ENCODE measurements at regions not wholly inside any gene's neighbourhood (a gene's known extent, or its start where the extent isn't known, plus 50 kb on each side); places are given as distances from the start of the nearest gene placed in this dataset.

DNA sequence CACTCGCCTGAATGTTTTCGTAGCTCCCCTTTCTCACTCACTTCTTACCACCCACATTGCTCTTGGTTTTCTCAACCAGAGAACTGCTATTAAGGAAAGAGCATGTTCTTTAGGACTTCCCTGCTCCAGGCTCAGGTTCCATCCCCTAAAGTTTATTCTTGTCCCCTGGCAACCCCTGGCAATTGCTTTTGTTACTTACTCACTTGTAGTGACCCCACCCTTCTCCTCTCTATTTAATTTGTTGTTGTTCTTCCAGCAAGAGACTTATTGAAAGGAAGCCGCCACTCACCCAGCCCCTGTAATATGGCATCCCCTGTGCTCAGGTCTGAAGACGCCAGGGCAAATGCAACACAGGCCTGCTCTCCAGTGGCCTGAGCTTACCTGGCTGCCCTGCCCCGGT lies 233.7 kb upstream of the SOX21 start:
- Histone ChIP-seq H3K36me3 (no peaks in the 10 kb centered on the region), H3K9me3 (ENCODE audit: low read depth) (no peaks in the 10 kb centered on the region), H3K27ac (no peak overlapping the region), H3K4me3 (no peak overlapping the region), H3K4me1 (ENCODE audit: low read depth) (no peaks in the 10 kb centered on the region), H3K27me3 (no peaks in the 10 kb centered on the region)
- DNase-seq (ENCODE audit: low read depth in 1 of 2, low spot score in 1 of 2): no peak
- TF ChIP-seq, protein P1, sequence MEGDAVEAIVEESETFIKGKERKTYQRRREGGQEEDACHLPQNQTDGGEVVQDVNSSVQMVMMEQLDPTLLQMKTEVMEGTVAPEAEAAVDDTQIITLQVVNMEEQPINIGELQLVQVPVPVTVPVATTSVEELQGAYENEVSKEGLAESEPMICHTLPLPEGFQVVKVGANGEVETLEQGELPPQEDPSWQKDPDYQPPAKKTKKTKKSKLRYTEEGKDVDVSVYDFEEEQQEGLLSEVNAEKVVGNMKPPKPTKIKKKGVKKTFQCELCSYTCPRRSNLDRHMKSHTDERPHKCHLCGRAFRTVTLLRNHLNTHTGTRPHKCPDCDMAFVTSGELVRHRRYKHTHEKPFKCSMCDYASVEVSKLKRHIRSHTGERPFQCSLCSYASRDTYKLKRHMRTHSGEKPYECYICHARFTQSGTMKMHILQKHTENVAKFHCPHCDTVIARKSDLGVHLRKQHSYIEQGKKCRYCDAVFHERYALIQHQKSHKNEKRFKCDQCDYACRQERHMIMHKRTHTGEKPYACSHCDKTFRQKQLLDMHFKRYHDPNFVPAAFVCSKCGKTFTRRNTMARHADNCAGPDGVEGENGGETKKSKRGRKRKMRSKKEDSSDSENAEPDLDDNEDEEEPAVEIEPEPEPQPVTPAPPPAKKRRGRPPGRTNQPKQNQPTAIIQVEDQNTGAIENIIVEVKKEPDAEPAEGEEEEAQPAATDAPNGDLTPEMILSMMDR (IDR thresholded peaks at IDR 0.05; ENCODE audit: low read depth, low read length): no peak

DNA sequence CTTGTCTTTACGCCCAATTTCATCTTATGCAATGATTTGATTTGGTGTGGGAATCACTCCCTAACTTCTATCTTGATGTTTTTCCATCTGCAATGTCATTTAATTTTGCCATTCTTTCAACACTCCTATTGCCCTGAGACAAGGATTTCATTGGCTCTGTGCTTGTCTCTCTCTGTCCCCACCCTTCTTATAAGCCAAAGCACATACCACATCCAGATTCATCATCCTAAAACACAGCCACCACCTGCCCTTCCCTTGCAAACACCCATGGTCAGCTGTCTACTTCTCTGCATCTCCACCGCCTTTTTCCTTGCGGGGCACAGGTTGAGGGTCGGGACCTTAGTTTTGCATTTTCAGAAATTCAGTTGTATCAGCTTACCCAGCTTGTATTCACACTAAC lies 225.8 kb upstream of the SOX21 start:
- no peak overlapping the region for H3K4me3 ChIP-seq
- no peak for DNase-seq (ENCODE audit: low read depth in 1 of 2, low spot score in 1 of 2)
- H3K9me3 ChIP-seq (ENCODE audit: low read depth): no peaks in the 10 kb centered on the region
- no peaks in the 10 kb centered on the region for H3K4me1 ChIP-seq (ENCODE audit: low read depth)
- no peak overlapping the region for H3K27ac ChIP-seq
- H3K36me3 ChIP-seq: no peaks in the 10 kb centered on the region
- TF ChIP-seq, protein P1 (IDR thresholded peaks at IDR 0.05; ENCODE audit: low read depth, low read length): no peak
- no peaks in the 10 kb centered on the region for H3K27me3 ChIP-seq

DNA sequence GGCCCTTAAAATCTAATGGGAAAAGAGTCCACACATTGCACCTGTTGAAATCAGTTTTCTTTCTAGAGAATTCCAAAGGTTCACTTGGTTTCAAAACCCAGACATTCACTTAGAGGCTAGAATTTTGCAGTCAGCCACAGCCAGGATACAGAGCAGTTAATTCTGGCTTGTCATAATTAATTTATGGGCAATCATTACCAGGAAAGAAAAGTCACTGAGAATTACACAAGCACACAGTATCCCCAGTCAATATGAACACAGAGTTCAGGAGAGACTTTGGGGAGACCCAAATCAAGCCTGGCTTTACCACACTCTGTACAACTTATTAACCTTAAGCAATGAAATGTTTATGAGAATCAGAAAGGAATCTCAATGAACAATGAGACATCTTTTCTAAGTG lies 224.3 kb upstream of the SOX21 start:
- Histone ChIP-seq H3K36me3 (no peaks in the 10 kb centered on the region), H3K27ac (no peak overlapping the region), H3K9me3 (ENCODE audit: low read depth) (no peaks in the 10 kb centered on the region), H3K27me3 (no peaks in the 10 kb centered on the region), H3K4me1 (ENCODE audit: low read depth) (no peaks in the 10 kb centered on the region), H3K4me3 (no peak overlapping the region)
- TF ChIP-seq, protein P1 (IDR thresholded peaks at IDR 0.05; ENCODE audit: low read depth, low read length): no peak
- DNase-seq (ENCODE audit: low read depth in 1 of 2, low spot score in 1 of 2): no peak

DNA sequence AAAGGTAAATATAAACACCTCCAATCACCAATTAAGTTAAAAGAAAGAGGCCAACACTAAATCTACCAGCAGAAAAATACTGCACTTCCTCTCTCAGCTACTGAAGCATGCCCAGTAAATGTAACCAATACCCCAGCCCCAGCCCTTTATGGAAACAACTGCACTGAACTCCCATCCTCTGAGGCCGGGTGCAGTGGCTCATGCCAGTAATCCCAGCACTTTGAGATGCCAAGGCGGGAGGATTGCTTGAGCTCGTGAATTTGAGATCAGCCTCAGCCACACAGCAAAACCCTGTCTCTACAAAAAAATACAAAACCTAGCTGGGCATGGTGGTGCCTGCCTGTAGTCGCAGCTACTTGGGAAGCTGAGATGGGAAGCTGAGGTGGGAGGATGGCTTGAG lies 221.6 kb upstream of the SOX21 start:
- H3K4me3 ChIP-seq: no peak overlapping the region
- no peaks in the 10 kb centered on the region for H3K36me3 ChIP-seq
- no peaks in the 10 kb centered on the region for H3K9me3 ChIP-seq (ENCODE audit: low read depth)
- H3K27me3 ChIP-seq: no peaks in the 10 kb centered on the region
- TF ChIP-seq, protein P1 (IDR thresholded peaks at IDR 0.05; ENCODE audit: low read depth, low read length): no peak
- no peaks in the 10 kb centered on the region for H3K4me1 ChIP-seq (ENCODE audit: low read depth)
- DNase-seq (ENCODE audit: low read depth in 1 of 2, low spot score in 1 of 2): no peak
- H3K27ac ChIP-seq: no peak overlapping the region

DNA sequence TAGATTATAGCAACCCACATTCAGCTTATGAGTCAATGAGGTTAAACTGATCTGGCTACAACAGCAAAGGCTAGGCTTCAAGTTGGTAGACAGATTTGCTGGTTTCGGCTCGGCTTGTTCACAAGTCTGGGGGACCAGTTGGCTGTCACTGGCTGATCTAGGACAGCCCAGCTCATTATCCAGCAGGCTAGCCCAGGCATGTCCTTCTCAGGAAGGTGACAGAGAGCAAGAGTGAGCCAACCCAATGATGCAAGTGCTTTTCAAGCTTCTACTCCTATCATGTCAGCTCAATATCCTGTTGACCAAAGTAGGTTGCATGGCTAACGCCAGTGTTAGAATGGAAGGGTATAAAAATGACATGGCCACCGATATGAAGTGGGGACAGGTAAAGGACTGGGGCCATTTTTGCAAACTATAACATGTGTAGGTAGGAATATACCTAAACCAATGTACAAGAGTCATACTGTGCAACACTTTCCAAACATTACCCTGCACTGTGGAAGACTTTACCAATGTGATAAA lies 220.9 kb upstream of the SOX21 start:
- DNase-seq (ENCODE audit: low read depth in 1 of 2, low spot score in 1 of 2): no peak
- H3K27me3 ChIP-seq: no peaks in the 10 kb centered on the region
- TF ChIP-seq, protein P1 (IDR thresholded peaks at IDR 0.05; ENCODE audit: low read depth, low read length): no peak
- no peak overlapping the region for H3K4me3 ChIP-seq
- H3K4me1 ChIP-seq (ENCODE audit: low read depth): no peaks in the 10 kb centered on the region
- H3K9me3 ChIP-seq (ENCODE audit: low read depth): no peaks in the 10 kb centered on the region
- H3K27ac ChIP-seq: no peak overlapping the region
- no peaks in the 10 kb centered on the region for H3K36me3 ChIP-seq

Data from cardiac muscle cell (in vitro differentiated cells and primary cell).